ENCODE measurements at regions not wholly inside any gene's neighbourhood (a gene's known extent, or its start where the extent isn't known, plus 50 kb on each side); places are given as distances from the start of the nearest gene placed in this dataset.
"Not testable (repeated sequence)": the region's sequence is repeated elsewhere in the genome, so short reads cannot be mapped to it uniquely, and the experiment has no call there.

- no peak for FAIRE-seq
- no peak for DNase-seq (ENCODE audit: low read depth in 1 of 2, low spot score in 1 of 2)
- no peaks in the 10 kb centered on the region for H3K9me3 ChIP-seq
- no peak for TF ChIP-seq ZFP36 (IDR thresholded peaks at IDR 0.05; ENCODE audit: borderline replicate concordance, partially characterized antibody)
- no peak for TF ChIP-seq CEBPB (IDR thresholded peaks at IDR 0.05)
- TF ChIP-seq CBX8 (IDR thresholded peaks at IDR 0.05), result no peak
- TF ChIP-seq FOSB (CRISPR knock-in tag; IDR thresholded peaks at IDR 0.05), result no peak
- no peak for TF ChIP-seq FOXS1 (CRISPR knock-in tag; IDR thresholded peaks at IDR 0.05)
- TF ChIP-seq RFX5 (IDR thresholded peaks at IDR 0.05), result no peak
- no peak for TF ChIP-seq GATA3 (IDR thresholded peaks at IDR 0.05; ENCODE audit: borderline replicate concordance)
- TF ChIP-seq RNF2 (IDR thresholded peaks at IDR 0.05; ENCODE audit: borderline replicate concordance, low read depth), result no peak
- no peak for TF ChIP-seq KDM1A (IDR thresholded peaks at IDR 0.05; ENCODE audit: low read depth)
- no peak for TF ChIP-seq REST (IDR thresholded peaks at IDR 0.05)
- no peak for TF ChIP-seq HDAC2 (IDR thresholded peaks at IDR 0.05)
- TF ChIP-seq MYC (IDR thresholded peaks at IDR 0.05; ENCODE audit: borderline replicate concordance, low read length), result no peak
- TF ChIP-seq ZNF302 (CRISPR knock-in tag; IDR thresholded peaks at IDR 0.05), result no peak
- TF ChIP-seq HOXB5 (CRISPR knock-in tag; IDR thresholded peaks at IDR 0.05), result no peak
- peaks cover 1% of the 10 kb centered on the region; the same call in 1 of the 3 replicates for H3K4me1 ChIP-seq
- H3K4me2 ChIP-seq, result no peak overlapping the region
- no peak for ATAC-seq
- ChIA-PET CTCF (interaction anchor here (0.6 to 18.6 kb wide), 4 partner anchors 9 to 134 kb away, joined by 3 to 371 read pairs (median 4); no protein-coding TSS in a partner anchor), POLR2A (no interaction called here)
- H3K4me3 ChIP-seq, result no peak overlapping the region
- WGBS (ENCODE audit: missing lambda C conversion rate), result 41% methylated on average over 3 of the region's 3 CpGs
- H3K27ac ChIP-seq, result no peak overlapping the region
These were observed 215.9 kb upstream of the DMRT1 start for GRCh38 chr9:625613-626012.

- ATAC-seq; H3K4me2 ChIP-seq; FAIRE-seq; H3K4me1 ChIP-seq; H3K27ac ChIP-seq; H3K9me3 ChIP-seq; POLR2A ChIA-PET; H3K4me3 ChIP-seq; DNase-seq (ENCODE audit: low read depth in 1 of 2, low spot score in 1 of 2): not testable (repeated sequence)
- CTCF ChIA-PET, result interaction anchor here (18.6 kb wide), 1 partner anchor 133 kb away, joined by 371 read pairs; no protein-coding TSS in a partner anchor
- 94% methylated on average over 9 of the region's 9 CpGs for WGBS (ENCODE audit: missing lambda C conversion rate)
These were observed 215.4 kb upstream of the DMRT1 start for GRCh38 chr9:626114-626513.

- DNase-seq (ENCODE audit: low read depth in 1 of 2, low spot score in 1 of 2) (no peak), FAIRE-seq (no peak), ATAC-seq (no peak)
- Histone ChIP-seq H3K4me3 (no peak overlapping the region), H3K4me2 (no peak overlapping the region), H3K9me3 (no peaks in the 10 kb centered on the region), H3K4me1 (peaks cover 8% of the 10 kb centered on the region; the same call in 1 of the 3 replicates), H3K27ac (no peak overlapping the region)
- ChIA-PET POLR2A (no interaction called here), CTCF (interaction anchor here (0.8 to 18.6 kb wide), 4 partner anchors 12 to 292 kb away, joined by 3 to 371 read pairs (median 3); no protein-coding TSS in a partner anchor)
- 72% methylated on average over 3 of the region's 3 CpGs for WGBS (ENCODE audit: missing lambda C conversion rate)
- no peak for TF ChIP-seq JUN (IDR thresholded peaks at IDR 0.05)
- no peak for TF ChIP-seq FOSB (CRISPR knock-in tag; IDR thresholded peaks at IDR 0.05)
- TF ChIP-seq RARB (CRISPR knock-in tag; IDR thresholded peaks at IDR 0.05), result no peak
- no peak for TF ChIP-seq RFX5 (IDR thresholded peaks at IDR 0.05)
- no peak for TF ChIP-seq HMGXB4 (CRISPR knock-in tag; IDR thresholded peaks at IDR 0.05; ENCODE audit: borderline replicate concordance)
- no peak for TF ChIP-seq RAD21 (conservative IDR thresholded peaks at IDR 0.05 in 1 of 2, IDR thresholded peaks at IDR 0.05 in 1 of 2)
- no peak for TF ChIP-seq EHF (CRISPR knock-in tag; IDR thresholded peaks at IDR 0.05)
- TF ChIP-seq POLR2AphosphoS2 (conservative IDR thresholded peaks at IDR 0.05; ENCODE audit: low read length), result no peak
- TF ChIP-seq CEBPB (IDR thresholded peaks at IDR 0.05), result no peak
- no peak for TF ChIP-seq E2F6 (IDR thresholded peaks at IDR 0.05; ENCODE audit: borderline replicate concordance, low read depth)
- no peak for TF ChIP-seq MYC (IDR thresholded peaks at IDR 0.05; ENCODE audit: borderline replicate concordance, low read length)
- TF ChIP-seq MAFK (IDR thresholded peaks at IDR 0.05; ENCODE audit: partially characterized antibody), result no peak
- no peak for TF ChIP-seq TP53 (CRISPR knock-in tag; IDR thresholded peaks at IDR 0.05)
- no peak for TF ChIP-seq RCOR1 (IDR thresholded peaks at IDR 0.05; ENCODE audit: low read depth, low read length)
- no peak for TF ChIP-seq REST (IDR thresholded peaks at IDR 0.05)
- TF ChIP-seq POLR2A (IDR thresholded peaks at IDR 0.05; ENCODE audit: low read length), result no peak
These were observed 214.9 kb upstream of the DMRT1 start for GRCh38 chr9:626596-626995.

Measured in A549 (cell line).